ENCODE measurements at regions not wholly inside any gene's neighbourhood (a gene's known extent, or its start where the extent isn't known, plus 50 kb on each side); places are given as distances from the start of the nearest gene placed in this dataset.

GRCh38 chr4:96787766-96788165 is 947.9 kb downstream of the PDHA2 start:
- no peaks in the 10 kb centered on the region for H3K4me1 ChIP-seq (ENCODE audit: control insufficient read depth, extremely low read depth, insufficient read depth, low read length)
- CTCF ChIA-PET: no interaction called here
- no peak for FAIRE-seq
- H3K9me1 ChIP-seq (replicated peaks; ENCODE audit: control insufficient read depth, extremely low read depth, insufficient read depth, low read length): peaks cover 3% of the 10 kb centered on the region
- no peak overlapping the region for H3K4me2 ChIP-seq (ENCODE audit: insufficient read depth, low read length)
- intact Hi-C loops (cut with micrococcal nuclease) (no loop called here), dilution Hi-C loops (cut with MboI; ENCODE audit: extremely low pct_ligation_motif_present, low sequenced_read_pairs) (no loop called here)
- H3K9ac ChIP-seq (replicated peaks; ENCODE audit: extremely low read depth, insufficient read depth, low read length): no peak overlapping the region
- no peak for DNase-seq (ENCODE audit: low read depth, low spot score)
- POLR2A ChIA-PET: no interaction called here
- no peak overlapping the region for H3K4me3 ChIP-seq (replicated peaks in 1 of 3; ENCODE audit: insufficient read depth in 1 of 3, low read depth in 1 of 3, low read length in 3 of 3)
- no TSS peak for BruUV-seq (replicated peaks)
- H4K20me1 ChIP-seq (replicated peaks; ENCODE audit: control insufficient read depth, extremely low read depth, insufficient read depth, low read length): no peaks in the 10 kb centered on the region
- no peaks in the 10 kb centered on the region for H3K9me3 ChIP-seq (replicated peaks; ENCODE audit: control insufficient read depth, insufficient read depth, low read length)
- H3K27me3 ChIP-seq (ENCODE audit: control insufficient read depth in 2 of 2, insufficient read depth in 2 of 2, low read length in 2 of 2): no peaks in the 10 kb centered on the region
- no peaks in the 10 kb centered on the region for H3K79me2 ChIP-seq (ENCODE audit: control insufficient read depth, insufficient read depth, low read length)
- H3K27ac ChIP-seq (ENCODE audit: insufficient read depth, low read depth, low read length): no peak overlapping the region
- H3K36me3 ChIP-seq (ENCODE audit: control insufficient read depth in 2 of 2, extremely low read depth in 1 of 2, insufficient read depth in 2 of 2, low read length in 2 of 2): no peaks in the 10 kb centered on the region
- H2AFZ ChIP-seq (ENCODE audit: low read depth, low read length): no peak overlapping the region
- TF ChIP-seq GATA2 (IDR thresholded peaks at IDR 0.05; ENCODE audit: insufficient read depth, insufficient read length, low read depth, low read length) (no peak), POLR2A (IDR thresholded peaks at IDR 0.05; ENCODE audit: low read depth, low read length) (no peak), MYC (IDR thresholded peaks at IDR 0.05; ENCODE audit: low read depth, low read length) (no peak), FOS (IDR thresholded peaks at IDR 0.05; ENCODE audit: borderline replicate concordance, insufficient read depth, low read length) (no peak), MAX (IDR thresholded peaks at IDR 0.05; ENCODE audit: insufficient read depth, insufficient read length) (no peak), POLR2AphosphoS5 (IDR thresholded peaks at IDR 0.05; ENCODE audit: insufficient read depth, low read depth, low read length) (no peak), EZH2 (IDR thresholded peaks at IDR 0.05; ENCODE audit: borderline replicate concordance, low read depth, low read length, severe bottlenecking) (no peak), JUN (IDR thresholded peaks at IDR 0.05; ENCODE audit: borderline replicate concordance, insufficient read depth, insufficient read length, low read depth) (no peak)
- TF ChIP-seq, protein P1, sequence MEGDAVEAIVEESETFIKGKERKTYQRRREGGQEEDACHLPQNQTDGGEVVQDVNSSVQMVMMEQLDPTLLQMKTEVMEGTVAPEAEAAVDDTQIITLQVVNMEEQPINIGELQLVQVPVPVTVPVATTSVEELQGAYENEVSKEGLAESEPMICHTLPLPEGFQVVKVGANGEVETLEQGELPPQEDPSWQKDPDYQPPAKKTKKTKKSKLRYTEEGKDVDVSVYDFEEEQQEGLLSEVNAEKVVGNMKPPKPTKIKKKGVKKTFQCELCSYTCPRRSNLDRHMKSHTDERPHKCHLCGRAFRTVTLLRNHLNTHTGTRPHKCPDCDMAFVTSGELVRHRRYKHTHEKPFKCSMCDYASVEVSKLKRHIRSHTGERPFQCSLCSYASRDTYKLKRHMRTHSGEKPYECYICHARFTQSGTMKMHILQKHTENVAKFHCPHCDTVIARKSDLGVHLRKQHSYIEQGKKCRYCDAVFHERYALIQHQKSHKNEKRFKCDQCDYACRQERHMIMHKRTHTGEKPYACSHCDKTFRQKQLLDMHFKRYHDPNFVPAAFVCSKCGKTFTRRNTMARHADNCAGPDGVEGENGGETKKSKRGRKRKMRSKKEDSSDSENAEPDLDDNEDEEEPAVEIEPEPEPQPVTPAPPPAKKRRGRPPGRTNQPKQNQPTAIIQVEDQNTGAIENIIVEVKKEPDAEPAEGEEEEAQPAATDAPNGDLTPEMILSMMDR (IDR thresholded peaks at IDR 0.05; ENCODE audit: extremely low read depth in 1 of 2, insufficient read depth in 1 of 2, low read depth in 1 of 2, low read length in 2 of 2): no peak
